UCSD-AML1 (cell line): ENCODE measurements at regions not wholly inside any gene's neighbourhood (a gene's known extent, or its start where the extent isn't known, plus 50 kb on each side); places are given as distances from the start of the nearest gene placed in this dataset.
"Not testable (repeated sequence)": the region's sequence is repeated elsewhere in the genome, so short reads cannot be mapped to it uniquely, and the experiment has no call there.

Source experiments
- DNase-seq: peaks from one replicate; lab custom pipeline; 2025; ENCODE audit not compliant: unreplicated experiment; lab: John Stamatoyannopoulos, UW

DNA sequence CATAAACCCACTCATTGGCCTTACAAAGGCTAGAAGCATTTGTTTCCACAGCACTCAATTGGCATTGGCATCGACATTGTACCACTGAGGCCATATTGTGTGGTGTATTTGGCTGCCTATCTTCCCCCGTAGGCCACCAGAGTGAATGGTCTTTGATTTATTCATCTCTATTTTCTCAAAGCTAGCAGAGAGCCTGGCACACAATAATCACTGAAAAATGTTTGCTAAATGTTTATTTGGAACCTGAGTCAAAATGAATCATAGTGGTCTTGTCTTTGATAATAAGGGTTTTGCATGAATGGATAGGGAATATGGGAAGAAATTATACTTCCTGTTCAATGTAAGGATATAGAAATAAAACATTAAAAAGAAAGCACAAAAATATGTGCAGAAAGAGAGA is 107.3 kb upstream of the SLC8A1 start:
- DNase-seq = no peak

DNA sequence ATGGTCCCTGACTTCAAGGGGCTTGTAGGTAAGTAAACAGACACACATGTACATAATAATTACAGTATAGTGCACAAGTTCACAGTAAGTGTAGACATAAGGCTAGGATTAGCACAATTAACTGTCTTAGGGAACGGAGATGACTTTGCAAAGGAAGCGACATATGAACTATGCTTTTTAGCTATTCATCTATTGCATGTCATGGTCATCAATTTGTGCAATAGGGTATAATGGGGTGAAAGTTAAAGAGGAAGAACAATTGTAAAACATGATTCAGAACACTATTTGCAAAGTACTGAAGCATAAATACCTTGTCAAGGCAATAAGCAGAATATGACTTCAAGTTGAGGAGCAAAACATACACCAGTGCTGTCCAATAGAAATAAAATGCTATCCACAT is 112.3 kb upstream of the SLC8A1 start:
- no peak for DNase-seq

DNA sequence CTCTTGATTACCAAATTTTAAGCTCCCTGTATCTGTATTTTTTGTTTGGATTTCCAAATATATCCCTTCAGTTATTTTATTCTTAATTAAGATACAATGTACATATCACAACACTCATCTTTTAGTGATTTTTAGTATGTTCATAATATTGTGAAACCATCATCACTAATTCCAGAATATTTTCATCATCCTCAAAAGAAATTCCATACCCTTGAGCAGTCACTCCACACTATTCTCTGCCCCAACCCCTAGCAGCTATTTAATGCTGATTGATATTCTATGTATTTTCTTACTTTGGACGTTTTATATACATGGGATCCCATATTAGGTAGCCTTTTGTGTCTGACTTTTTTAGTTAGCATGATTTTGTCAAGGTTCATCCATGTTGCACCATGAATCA is 127.4 kb upstream of the SLC8A1 start:
- no peak for DNase-seq

DNA sequence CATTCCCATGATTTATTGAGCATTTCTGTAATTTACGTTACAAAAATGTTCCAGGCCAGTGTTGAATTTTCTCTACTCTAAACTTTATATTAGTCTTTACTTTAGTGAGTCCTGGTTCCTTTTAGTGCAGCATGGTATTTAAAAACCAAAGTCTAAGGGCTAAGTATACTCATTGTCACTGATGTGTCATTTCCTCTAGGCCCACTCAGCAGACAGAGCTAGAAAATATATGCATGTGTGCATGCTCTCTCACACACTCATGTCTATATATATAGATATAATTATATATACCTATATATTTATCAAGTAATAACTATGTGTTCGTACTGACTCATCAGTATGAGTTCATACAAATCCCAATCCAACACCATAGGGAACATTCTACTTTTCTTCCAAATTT is 132.5 kb upstream of the SLC8A1 start:
- DNase-seq = no peak

DNA sequence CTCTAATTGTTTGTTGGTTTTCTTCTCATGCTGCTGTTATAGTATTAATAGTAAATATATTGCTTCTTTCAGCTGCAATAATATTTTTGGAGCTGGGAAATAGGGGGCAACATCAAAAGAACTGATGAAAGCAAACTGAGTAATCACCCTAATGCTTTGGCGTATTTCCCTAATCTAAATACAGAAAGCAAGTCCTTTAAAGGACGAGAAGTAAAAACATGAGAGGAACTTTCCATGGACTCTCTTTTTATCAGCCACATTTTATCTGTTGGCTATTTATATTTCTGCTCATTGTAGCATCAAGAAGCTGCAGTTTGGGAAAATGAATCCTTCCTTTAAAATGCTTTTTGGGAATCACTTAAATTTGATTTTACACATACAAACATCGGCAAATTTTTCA is 139.9 kb upstream of the SLC8A1 start:
- DNase-seq = no peak

DNA sequence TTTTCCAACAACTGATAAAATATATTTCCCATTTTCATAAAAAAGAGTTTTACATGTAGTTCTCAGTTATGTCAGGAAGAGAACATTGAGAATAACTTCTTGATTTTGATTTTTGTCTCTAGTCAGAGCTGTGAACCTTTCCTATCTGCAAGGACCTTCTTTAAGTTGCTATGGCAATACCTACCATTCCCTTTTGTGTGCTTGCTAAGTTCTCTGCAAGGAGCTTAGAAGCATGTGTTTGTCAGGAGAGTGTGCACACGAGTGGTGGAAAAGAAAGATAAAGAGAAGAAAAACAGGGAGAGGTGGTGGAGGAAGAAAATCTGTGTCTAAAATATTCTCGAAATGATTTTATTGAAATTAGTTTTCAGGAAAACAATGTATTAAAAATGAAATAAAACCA is 140.3 kb upstream of the SLC8A1 start:
- no peak for DNase-seq

DNA sequence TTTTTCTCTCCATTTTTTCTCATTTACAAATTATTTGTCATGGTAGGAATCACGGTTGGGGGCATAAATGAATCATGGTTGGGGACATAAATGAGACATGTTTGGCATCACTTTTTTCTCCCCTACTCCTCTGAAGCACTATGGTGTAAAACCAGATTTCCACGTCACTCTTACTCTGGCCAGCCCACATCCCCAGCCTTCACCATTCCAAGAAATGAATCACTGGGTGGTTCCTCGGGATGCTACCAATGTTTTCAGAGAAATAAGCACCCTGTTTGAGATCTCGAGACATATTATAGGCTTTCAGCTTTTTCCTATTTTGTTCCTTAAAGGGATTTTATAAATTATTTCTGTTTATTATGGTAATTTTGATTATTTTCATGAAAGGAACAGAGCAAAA is 155.0 kb upstream of the SLC8A1 start:
- DNase-seq = no peak

DNA sequence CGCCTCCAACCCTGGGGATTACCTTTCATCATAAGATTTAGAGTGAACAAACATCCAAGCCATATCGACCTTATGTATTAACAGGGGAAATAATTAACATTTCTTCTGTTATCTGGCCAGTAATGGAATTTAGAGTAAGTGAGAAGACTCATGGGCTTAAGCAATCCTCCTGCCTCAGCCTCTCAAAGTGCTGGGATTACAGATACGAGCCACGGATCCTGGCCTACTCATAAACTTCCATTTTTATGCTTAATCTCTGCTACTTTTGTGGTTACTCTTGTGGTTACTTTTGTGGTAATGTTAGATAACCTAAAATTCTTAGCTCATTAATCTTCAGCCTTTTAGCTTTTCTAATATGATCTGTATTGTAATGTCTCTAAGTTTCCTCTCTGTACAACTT is 159.3 kb upstream of the SLC8A1 start:
- no peak for DNase-seq

DNA sequence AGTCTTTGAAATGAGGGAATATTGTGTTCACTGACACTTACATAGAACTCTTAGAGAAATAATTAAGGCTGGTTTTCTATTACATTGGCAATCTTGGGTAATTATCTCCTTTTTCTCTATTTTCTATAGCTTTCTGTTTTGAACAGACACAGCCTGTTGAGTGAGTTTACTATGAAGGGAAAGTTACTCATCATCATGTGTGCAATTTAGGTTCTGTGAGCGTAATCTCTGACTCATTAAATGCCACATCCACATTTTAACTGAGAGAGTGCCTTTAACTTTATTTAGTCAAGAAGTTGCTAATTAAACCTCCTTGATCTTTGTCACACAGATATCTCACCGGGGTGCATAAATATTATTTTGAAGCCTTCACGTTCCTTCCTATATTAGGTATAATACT is 174.0 kb upstream of the SLC8A1 start:
- DNase-seq = no peak

DNA sequence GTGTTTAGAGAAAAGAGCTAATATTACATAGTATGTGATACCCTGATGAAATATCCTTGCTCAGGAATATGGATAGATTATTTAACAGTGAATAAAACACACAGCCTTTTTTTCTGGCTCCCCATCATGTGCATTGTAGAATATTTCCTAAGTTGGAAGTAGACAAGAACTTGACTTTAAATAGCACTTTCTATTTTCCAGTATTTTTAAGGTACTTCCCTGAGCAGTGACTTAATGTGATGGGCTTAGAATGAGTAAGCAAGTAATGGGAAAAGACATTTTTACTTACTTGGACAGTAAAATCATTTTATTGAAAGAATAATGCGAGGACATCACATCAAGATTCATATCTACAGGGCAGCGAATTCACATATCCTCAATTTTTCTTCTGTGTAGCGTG is 176.7 kb upstream of the SLC8A1 start:
- no peak for DNase-seq

DNA sequence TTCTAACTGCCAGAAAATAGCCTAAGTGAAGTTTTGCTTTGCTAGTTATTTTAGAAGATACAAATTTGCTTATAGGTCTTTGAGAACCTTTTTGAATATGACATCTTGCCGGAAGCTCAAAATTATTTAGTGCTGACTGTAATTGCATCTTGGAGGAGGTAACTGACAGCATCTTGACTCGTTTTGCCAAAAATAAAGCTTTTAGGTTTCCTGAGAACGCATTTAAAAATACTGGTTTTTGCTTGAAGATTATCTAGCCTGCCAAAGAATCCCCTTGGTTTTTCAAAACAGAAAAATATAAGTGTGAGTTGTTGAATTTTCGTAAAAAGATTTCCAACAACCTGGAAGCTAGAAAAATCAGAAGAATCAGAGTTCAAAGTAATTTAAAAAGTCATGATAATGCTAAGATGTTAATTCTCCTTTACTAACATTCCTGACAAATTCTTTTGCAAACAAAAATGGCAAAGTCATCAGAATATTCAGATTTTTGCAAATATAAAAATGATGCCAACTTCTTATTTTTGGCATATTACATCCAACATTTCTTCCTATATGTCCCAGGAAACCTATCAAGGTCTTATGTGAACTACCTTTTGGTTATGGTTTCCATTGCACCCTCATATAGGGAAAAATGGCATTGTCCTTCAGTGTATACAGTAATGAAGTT is 178.0 kb upstream of the SLC8A1 start:
- DNase-seq = no peak

DNA sequence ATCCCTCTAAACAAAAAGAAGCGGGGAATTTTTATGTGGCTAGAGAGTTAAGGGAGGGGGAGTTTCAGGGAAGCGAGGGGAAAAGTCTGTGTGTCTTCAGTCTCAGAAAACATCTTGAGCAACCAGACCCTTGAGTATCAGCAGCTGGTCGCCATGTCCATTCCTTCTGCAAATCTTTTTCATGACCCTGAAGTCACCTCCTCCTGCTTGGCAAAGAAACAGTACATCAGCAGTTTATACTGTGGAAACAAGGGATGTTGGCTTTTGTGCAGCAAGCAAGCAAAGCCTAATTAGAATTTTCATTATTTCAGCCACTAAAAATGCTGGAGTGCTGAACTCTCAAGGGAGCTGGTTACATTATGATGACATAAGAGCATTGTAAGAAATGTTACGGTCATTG is 187.4 kb upstream of the SLC8A1 start:
- no peak for DNase-seq

DNA sequence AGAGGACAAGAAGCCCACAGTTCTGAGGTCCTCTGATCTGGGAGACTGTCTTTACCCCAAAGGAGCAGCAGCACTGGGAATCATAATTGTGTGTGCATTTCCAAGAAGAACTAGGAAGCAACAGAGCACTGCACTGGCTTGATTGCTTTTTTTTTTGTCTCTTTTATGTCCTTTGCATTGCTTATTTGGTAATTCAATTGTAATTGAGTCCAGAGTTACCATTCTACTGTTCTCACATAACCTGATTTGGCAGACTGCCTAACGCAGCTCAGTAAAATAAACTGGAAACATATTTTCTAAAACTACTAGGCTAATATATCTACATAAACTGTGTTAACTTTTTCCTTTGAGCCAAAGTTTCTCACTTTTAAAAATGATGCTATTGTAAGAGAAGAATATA is 190.3 kb upstream of the SLC8A1 start:
- no peak for DNase-seq

DNA sequence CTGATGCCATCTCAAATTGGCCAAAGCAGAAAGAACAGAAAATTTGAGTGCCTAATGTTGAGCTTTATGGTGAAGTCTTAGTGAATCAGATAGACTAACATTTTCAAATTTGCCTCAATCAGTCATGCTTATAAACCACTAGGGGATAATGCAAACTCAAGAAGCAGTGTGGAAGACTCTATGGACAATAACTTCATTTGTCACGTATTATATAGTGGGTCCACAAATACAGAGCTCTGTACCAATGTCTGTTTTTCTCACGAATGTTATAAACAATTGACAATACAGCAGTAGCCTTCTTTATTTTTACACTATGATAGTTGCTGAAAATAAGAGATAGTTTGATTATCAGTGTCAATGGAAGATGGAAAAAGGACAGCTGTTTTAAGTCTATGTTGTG is 190.8 kb upstream of the SLC8A1 start:
- DNase-seq = no peak

DNA sequence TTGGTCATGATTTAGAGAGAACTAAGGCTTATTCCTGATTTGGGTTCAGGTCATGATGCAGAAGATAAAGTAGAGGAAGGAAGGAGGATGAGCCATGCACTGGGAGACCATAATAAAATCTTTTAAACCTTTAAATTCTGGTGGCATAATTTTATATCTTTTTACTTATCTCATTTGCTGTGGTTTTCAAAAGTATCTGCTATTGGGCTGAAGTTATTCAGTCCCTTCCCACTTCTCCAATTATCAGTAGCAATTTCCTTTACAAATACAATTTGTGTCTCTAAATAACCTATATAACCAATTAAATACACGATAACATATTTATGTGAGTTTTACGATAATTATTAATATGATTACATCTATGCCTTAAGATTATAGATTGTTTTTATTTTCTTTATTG is 194.8 kb upstream of the SLC8A1 start:
- DNase-seq = no peak

DNA sequence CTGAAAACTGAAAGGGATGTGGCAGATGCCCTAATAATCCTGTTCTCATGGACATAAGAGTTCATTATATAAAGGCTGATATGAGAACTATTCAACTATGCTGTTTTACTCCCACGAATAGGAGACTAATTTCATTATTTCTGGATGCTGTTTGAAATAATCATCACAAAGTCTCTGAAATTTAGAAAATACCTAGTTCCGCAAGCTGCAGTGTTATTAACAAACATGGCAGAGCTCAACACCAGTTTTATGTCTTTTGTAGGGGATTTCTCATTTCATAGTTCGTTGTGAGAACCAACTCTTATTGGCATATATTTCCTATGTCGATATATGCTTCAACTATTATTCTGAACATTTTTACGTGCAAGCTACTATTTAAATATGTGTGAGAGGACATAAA is 200.3 kb upstream of the SLC8A1 start:
- no peak for DNase-seq

DNA sequence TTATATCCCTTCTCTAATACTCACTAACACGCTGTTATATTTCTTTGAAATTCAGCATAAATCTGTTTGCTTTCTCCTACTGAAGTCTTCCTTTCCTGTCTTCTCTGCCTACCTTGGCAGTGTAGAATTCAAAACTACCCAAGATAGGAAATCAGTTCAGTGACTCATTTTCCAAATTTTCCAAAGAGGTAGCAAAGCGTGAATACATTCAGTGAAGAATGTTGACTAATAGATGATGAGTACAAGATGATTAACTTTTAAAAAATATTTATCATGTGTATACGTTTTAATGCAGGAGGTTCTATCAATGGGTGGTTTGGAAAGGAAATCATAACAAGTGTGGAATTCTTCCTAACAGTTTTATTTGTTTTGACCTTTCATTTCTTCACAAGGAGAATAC is 201.9 kb upstream of the SLC8A1 start:
- no peak for DNase-seq

DNA sequence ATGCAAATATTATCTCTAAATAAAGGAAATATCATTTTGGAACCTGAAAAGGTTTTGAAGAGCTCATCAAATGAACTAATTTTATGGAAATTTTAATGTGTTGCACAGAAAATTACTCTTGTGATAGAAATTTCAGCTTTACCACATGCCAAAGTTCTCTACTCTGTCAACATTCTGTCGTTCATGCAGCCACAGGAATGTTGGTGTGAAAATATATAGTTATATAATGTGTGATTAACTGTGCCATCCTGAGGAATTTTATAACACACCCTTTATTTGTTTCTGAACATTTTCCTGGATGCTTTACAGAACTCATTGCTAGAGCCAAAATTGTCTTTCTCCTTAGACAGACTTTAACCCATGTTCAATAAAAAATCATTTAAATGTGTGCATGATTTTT is 202.5 kb upstream of the SLC8A1 start:
- DNase-seq = no peak

DNA sequence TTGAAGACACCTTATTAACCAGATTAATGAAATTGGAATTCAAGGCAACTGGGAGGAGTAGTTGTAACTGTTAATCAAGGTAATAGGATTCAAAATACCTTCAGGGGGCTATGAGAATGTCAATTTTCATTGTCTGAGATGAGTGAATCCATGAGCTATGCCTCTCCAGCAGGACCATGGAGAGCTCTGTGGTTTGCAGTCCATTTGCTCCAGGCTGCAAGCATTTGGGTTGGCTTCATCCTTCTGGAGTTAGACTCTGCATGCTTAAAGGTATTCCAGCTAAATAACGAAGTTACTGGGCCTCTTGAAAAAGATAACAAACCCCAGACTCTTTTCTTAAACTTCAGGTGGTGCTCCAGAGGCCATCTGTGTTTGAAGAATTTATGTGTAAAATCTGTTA is 207.1 kb upstream of the SLC8A1 start:
- no peak for DNase-seq

DNA sequence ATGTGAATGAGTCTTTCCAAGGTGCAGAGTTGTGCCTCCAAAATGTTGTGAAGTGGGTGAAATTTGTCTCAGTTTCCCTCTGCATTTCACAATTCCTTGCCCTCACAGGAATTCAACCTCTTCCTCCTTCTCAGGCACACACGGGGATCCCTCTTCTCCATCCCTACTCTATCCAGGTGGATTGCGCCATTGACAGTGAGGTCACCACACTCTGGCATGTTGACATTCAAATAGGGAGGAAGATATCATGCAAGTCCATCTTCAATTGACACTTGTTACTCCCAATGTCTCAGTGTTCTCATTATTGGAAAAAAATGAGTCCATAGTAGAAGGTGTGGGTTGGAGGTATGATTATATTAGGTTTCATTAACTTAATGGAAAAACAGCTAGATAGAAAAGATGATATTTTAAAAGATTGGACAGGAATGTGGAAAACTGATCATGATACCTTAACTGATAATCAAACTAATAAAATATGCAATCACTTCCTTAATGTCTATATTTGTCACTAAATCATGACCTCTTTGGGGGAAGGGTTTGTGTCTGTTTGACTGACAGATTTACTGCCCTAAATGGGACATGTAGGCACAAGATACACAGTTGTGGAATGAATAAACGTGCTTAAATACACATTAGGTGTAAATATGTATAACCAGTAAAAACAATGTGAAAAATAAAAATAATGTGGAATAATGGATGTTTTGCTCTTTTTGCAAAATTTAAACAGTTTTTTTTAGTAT is 213.8 kb upstream of the SLC8A1 start:
- no peak for DNase-seq

DNA sequence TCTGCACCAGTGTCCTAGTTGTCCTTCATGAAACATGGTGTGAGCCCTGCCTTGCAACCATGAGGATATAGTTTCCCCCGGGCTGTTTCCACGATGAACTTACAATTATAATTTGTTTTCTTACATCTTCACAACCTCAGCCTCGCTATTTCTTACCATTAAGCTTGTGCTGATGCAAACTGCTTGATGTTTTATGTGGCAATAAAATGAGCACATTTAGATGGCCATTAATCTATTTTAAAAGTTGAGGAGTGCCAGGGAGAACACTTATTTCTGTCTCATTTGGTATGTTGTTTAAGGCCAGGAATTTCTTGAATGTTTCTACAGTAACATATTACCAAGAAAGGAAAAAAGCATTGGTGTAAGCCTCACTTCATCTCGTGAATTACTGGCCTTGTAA is 214.5 kb upstream of the SLC8A1 start:
- DNase-seq = no peak

DNA sequence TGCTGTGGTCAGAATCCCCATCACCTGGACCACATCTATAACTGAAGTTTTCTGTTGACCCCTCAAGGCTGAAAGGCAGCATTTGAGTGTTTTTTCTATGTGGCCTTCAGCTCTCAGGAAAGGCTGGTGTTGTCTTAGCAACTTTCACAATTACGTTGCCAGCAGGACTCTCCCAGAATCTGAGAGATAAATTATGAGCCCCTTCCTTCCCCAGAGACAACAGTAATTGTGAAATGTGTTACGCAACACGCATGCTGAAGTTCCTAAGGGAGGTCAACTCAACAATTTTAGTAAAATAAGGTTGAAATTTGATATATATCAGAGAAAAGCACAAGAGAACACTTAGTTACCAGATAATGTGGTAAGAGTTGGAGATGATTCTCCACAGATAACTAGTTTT is 216.5 kb upstream of the SLC8A1 start:
- no peak for DNase-seq

DNA sequence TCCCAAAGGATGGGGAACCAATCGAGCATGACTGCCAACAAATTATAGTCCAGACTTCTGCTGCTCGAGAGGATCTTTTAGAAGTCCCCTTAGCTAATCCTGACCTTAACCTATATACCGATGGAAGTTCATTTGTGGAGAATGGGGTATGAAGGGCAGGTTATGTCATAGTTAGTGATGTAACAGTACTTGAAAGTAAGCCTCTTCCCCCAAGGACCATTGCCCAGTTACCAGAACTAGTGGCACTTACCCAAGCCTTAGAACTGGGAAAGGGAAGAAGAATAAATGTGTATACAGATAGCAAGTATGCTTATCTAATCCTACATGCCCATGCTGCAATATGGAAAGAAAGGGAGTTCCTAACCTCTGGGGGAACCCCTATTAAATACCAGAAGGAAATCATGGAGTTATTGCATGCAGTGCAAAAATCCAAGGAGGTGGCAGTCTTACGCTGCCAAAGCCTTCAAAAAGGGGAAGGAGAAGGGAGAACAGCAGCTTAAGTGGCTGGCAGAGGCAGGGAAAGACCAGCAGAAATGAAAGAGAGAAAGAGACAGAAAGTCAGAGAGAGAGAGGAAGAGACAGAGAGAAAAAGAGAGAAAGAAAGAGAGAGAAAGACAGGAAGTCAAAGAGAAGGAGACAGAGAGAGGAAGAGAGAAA is 224.4 kb upstream of the SLC8A1 start:
- DNase-seq = not testable (repeated sequence)
